H1 (cell line): ENCODE measurements at regions not wholly inside any gene's neighbourhood (a gene's known extent, or its start where the extent isn't known, plus 50 kb on each side); places are given as distances from the start of the nearest gene placed in this dataset.

Experiments used
- ASH2L ChIP-seq: fragments of 200-600, 300-600 bp; sonication (generic); IDR thresholded peaks from one replicate; pipeline ENCODE4 v1.7.1; 2017; ENCODE audit warnings: low read length
- CBX5 ChIP-seq: fragments of 300-800, 300-1000 bp; sonication (generic); IDR thresholded peaks from 2 replicates; pipeline ENCODE4 v1.7.1; 2016; ENCODE audit warnings: antibody characterized with exemption, low read length, low read depth
- FOSL1 ChIP-seq: IDR thresholded peaks from 2 replicates; pipeline ENCODE4 v1.6.1; 2011; ENCODE audit warnings: mild to moderate bottlenecking, low read depth, low read length, moderate library complexity; ENCODE audit not compliant: insufficient read depth
- GTF2F1 ChIP-seq: IDR thresholded peaks from 2 replicates; pipeline ENCODE4 v1.6.1; 2012; ENCODE audit warnings: low read depth, low read length, improper control_type of control experiment, borderline replicate concordance
- RBBP5 ChIP-seq: IDR thresholded peaks from 2 replicates; pipeline ENCODE4 v1.7.1; 2012; ENCODE audit warnings: low read depth, mild to moderate bottlenecking, inconsistent platforms, low read length, moderate library complexity, borderline replicate concordance
- RXRA ChIP-seq: IDR thresholded peaks from 2 replicates; pipeline ENCODE4 v1.6.1; 2011; ENCODE audit warnings: low read depth, mild to moderate bottlenecking, low read length, moderate library complexity; ENCODE audit not compliant: insufficient read depth
- SIRT6 ChIP-seq: IDR thresholded peaks from one replicate; pipeline ENCODE4 v1.7.1; 2012; ENCODE audit warnings: low read length, inconsistent platforms
- ZNF274 ChIP-seq: IDR thresholded peaks from 2 replicates; pipeline ENCODE4 v1.7.0; 2012; ENCODE audit warnings: low read length, borderline replicate concordance; ENCODE audit errors: extremely low read depth
- TF ChIP-seq, protein P1 (sequence below): fragments of 300-600 bp; sonication (generic); IDR thresholded peaks from 2 replicates; pipeline ENCODE4 v1.7.1; 2012; ENCODE audit warnings: low read length, moderate library complexity, mild to moderate bottlenecking, inconsistent platforms; ENCODE audit not compliant: insufficient replicate concordance
- TF ChIP-seq, protein P2 (sequence below): IDR thresholded peaks from 2 replicates; pipeline ENCODE4 v1.6.1; 2012; ENCODE audit warnings: inconsistent platforms

GRCh38 chr9:108552459-108553040 lies 303.2 kb downstream of the ACTL7B start (continued):
- TF ChIP-seq, protein P1, sequence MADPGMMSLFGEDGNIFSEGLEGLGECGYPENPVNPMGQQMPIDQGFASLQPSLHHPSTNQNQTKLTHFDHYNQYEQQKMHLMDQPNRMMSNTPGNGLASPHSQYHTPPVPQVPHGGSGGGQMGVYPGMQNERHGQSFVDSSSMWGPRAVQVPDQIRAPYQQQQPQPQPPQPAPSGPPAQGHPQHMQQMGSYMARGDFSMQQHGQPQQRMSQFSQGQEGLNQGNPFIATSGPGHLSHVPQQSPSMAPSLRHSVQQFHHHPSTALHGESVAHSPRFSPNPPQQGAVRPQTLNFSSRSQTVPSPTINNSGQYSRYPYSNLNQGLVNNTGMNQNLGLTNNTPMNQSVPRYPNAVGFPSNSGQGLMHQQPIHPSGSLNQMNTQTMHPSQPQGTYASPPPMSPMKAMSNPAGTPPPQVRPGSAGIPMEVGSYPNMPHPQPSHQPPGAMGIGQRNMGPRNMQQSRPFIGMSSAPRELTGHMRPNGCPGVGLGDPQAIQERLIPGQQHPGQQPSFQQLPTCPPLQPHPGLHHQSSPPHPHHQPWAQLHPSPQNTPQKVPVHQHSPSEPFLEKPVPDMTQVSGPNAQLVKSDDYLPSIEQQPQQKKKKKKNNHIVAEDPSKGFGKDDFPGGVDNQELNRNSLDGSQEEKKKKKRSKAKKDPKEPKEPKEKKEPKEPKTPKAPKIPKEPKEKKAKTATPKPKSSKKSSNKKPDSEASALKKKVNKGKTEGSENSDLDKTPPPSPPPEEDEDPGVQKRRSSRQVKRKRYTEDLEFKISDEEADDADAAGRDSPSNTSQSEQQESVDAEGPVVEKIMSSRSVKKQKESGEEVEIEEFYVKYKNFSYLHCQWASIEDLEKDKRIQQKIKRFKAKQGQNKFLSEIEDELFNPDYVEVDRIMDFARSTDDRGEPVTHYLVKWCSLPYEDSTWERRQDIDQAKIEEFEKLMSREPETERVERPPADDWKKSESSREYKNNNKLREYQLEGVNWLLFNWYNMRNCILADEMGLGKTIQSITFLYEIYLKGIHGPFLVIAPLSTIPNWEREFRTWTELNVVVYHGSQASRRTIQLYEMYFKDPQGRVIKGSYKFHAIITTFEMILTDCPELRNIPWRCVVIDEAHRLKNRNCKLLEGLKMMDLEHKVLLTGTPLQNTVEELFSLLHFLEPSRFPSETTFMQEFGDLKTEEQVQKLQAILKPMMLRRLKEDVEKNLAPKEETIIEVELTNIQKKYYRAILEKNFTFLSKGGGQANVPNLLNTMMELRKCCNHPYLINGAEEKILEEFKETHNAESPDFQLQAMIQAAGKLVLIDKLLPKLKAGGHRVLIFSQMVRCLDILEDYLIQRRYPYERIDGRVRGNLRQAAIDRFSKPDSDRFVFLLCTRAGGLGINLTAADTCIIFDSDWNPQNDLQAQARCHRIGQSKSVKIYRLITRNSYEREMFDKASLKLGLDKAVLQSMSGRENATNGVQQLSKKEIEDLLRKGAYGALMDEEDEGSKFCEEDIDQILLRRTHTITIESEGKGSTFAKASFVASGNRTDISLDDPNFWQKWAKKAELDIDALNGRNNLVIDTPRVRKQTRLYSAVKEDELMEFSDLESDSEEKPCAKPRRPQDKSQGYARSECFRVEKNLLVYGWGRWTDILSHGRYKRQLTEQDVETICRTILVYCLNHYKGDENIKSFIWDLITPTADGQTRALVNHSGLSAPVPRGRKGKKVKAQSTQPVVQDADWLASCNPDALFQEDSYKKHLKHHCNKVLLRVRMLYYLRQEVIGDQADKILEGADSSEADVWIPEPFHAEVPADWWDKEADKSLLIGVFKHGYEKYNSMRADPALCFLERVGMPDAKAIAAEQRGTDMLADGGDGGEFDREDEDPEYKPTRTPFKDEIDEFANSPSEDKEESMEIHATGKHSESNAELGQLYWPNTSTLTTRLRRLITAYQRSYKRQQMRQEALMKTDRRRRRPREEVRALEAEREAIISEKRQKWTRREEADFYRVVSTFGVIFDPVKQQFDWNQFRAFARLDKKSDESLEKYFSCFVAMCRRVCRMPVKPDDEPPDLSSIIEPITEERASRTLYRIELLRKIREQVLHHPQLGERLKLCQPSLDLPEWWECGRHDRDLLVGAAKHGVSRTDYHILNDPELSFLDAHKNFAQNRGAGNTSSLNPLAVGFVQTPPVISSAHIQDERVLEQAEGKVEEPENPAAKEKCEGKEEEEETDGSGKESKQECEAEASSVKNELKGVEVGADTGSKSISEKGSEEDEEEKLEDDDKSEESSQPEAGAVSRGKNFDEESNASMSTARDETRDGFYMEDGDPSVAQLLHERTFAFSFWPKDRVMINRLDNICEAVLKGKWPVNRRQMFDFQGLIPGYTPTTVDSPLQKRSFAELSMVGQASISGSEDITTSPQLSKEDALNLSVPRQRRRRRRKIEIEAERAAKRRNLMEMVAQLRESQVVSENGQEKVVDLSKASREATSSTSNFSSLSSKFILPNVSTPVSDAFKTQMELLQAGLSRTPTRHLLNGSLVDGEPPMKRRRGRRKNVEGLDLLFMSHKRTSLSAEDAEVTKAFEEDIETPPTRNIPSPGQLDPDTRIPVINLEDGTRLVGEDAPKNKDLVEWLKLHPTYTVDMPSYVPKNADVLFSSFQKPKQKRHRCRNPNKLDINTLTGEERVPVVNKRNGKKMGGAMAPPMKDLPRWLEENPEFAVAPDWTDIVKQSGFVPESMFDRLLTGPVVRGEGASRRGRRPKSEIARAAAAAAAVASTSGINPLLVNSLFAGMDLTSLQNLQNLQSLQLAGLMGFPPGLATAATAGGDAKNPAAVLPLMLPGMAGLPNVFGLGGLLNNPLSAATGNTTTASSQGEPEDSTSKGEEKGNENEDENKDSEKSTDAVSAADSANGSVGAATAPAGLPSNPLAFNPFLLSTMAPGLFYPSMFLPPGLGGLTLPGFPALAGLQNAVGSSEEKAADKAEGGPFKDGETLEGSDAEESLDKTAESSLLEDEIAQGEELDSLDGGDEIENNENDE: no peak
- TF ChIP-seq ASH2L: no peak
- TF ChIP-seq SIRT6: no peak
- TF ChIP-seq CBX5: no peak
- TF ChIP-seq RBBP5: no peak
- no peak for TF ChIP-seq RXRA
- no peak for TF ChIP-seq FOSL1
- TF ChIP-seq, protein P2, sequence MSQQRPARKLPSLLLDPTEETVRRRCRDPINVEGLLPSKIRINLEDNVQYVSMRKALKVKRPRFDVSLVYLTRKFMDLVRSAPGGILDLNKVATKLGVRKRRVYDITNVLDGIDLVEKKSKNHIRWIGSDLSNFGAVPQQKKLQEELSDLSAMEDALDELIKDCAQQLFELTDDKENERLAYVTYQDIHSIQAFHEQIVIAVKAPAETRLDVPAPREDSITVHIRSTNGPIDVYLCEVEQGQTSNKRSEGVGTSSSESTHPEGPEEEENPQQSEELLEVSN: no peak
- no peak for TF ChIP-seq GTF2F1
- TF ChIP-seq ZNF274: no peak
